OCI-LY1 (cell line): ENCODE measurements at regions not wholly inside any gene's neighbourhood (a gene's known extent, or its start where the extent isn't known, plus 50 kb on each side); places are given as distances from the start of the nearest gene placed in this dataset.

Experiments
- EZH2 ChIP-seq: fragments of 200-600 bp; sonication (generic), shearing (Covaris generic); IDR thresholded peaks from 2 replicates; pipeline ENCODE4 v1.8.0; 2017; ENCODE audit warnings: borderline replicate concordance, mixed run types, mild to moderate bottlenecking, antibody characterized with exemption, low read length, moderate library complexity, mixed read lengths
- TF ChIP-seq, protein P1 (sequence below): fragments of 200-600 bp; sonication (generic), shearing (Covaris generic); IDR thresholded peaks from 2 replicates; pipeline ENCODE4 v1.5.1; 2017; ENCODE audit warnings: mild to moderate bottlenecking, antibody characterized with exemption, low read length, moderate library complexity, mixed read lengths

GRCh38 chr21:22063140-22063539, 1064.9 kb downstream of the NCAM2 start:
- TF ChIP-seq, protein P1, sequence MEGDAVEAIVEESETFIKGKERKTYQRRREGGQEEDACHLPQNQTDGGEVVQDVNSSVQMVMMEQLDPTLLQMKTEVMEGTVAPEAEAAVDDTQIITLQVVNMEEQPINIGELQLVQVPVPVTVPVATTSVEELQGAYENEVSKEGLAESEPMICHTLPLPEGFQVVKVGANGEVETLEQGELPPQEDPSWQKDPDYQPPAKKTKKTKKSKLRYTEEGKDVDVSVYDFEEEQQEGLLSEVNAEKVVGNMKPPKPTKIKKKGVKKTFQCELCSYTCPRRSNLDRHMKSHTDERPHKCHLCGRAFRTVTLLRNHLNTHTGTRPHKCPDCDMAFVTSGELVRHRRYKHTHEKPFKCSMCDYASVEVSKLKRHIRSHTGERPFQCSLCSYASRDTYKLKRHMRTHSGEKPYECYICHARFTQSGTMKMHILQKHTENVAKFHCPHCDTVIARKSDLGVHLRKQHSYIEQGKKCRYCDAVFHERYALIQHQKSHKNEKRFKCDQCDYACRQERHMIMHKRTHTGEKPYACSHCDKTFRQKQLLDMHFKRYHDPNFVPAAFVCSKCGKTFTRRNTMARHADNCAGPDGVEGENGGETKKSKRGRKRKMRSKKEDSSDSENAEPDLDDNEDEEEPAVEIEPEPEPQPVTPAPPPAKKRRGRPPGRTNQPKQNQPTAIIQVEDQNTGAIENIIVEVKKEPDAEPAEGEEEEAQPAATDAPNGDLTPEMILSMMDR: no peak
- no peak for TF ChIP-seq EZH2
